SK-N-MC (cell line): ENCODE measurements at regions not wholly inside any gene's neighbourhood (a gene's known extent, or its start where the extent isn't known, plus 50 kb on each side); places are given as distances from the start of the nearest gene placed in this dataset.

ENCODE experiments used
- DNase-seq: peaks from one replicate; pipeline ENCODE4 v3.0.0-alpha.2; 2011; ENCODE audit warnings: low read depth, low spot score
- H3K27ac ChIP-seq: fragments of 200-600 bp; sonication (generic); 2 replicates; pipeline ENCODE4 v1.5.1; 2016; ENCODE audit warnings: mixed run types
- H3K36me3 ChIP-seq: fragments of 200-600 bp; sonication (generic); 2 replicates; pipeline ENCODE4 v1.6.1; 2017; ENCODE audit warnings: antibody characterized with exemption, low read length, mixed read lengths; ENCODE audit not compliant: insufficient read depth
- H3K4me3 ChIP-seq: fragments of 200-600 bp; sonication (generic); 2 replicates; pipeline ENCODE4 v1.5.1; 2016
- H3K9ac ChIP-seq: fragments of 200-600 bp; sonication (generic); 2 replicates; pipeline ENCODE4 v1.8.0; 2017; ENCODE audit warnings: mixed run types, mixed read lengths; ENCODE audit not compliant: insufficient read length
- H3K9me3 ChIP-seq: fragments of 200-600 bp; sonication (generic); 2 replicates; pipeline ENCODE4 v1.6.1; 2017; ENCODE audit warnings: low read depth, mild to moderate bottlenecking, antibody characterized with exemption, low read length, moderate library complexity, mixed read lengths
- EZH2 ChIP-seq: fragments of 200-600 bp; sonication (generic); IDR thresholded peaks from one replicate; pipeline ENCODE4 v1.6.1; 2017; ENCODE audit warnings: antibody characterized with exemption
- FOXP2 ChIP-seq: optimal IDR thresholded peaks from 2 replicates; pipeline ENCODE3; 2011; ENCODE audit warnings: mild to moderate bottlenecking, moderate library complexity; ENCODE audit not compliant: insufficient read depth; ENCODE audit errors: extremely low read length, control extremely low read depth
- POLR2AphosphoS5 ChIP-seq: IDR thresholded peaks from 2 replicates; pipeline ENCODE4 v1.6.1; 2012; ENCODE audit warnings: mild to moderate bottlenecking, low read depth, low read length, borderline replicate concordance

GRCh38 chr3:7843441-7843840 lies 658.2 kb upstream of the LMCD1 start:
- DNase-seq = no peak
- TF ChIP-seq EZH2 = no peak
- TF ChIP-seq POLR2AphosphoS5 = no peak
- no peak for TF ChIP-seq FOXP2
- H3K36me3 ChIP-seq = no peaks in the 10 kb centered on the region
- no peaks in the 10 kb centered on the region for H3K9me3 ChIP-seq
- no peak overlapping the region for H3K4me3 ChIP-seq
- no peak overlapping the region for H3K27ac ChIP-seq
- no peak overlapping the region for H3K9ac ChIP-seq

GRCh38 chr3:7847021-7847420 lies 654.6 kb upstream of the LMCD1 start:
- no peak for DNase-seq
- H3K9me3 ChIP-seq = no peaks in the 10 kb centered on the region
- no peak overlapping the region for H3K9ac ChIP-seq
- TF ChIP-seq EZH2 (no peak), POLR2AphosphoS5 (no peak), FOXP2 (no peak)
- no peak overlapping the region for H3K4me3 ChIP-seq
- H3K27ac ChIP-seq = no peak overlapping the region
- no peaks in the 10 kb centered on the region for H3K36me3 ChIP-seq

- H3K27ac ChIP-seq = no peak overlapping the region
- no peaks in the 10 kb centered on the region for H3K36me3 ChIP-seq
- no peaks in the 10 kb centered on the region for H3K9me3 ChIP-seq
- no peak for DNase-seq
- TF ChIP-seq POLR2AphosphoS5 (no peak), FOXP2 (no peak), EZH2 (no peak)
- no peak overlapping the region for H3K9ac ChIP-seq
- no peak overlapping the region for H3K4me3 ChIP-seq
Observed at GRCh38 chr3:7847521-7847920, 654.1 kb upstream of the LMCD1 start.

GRCh38 chr3:7854266-7854665 lies 647.4 kb upstream of the LMCD1 start:
- Histone ChIP-seq H3K36me3 (no peaks in the 10 kb centered on the region), H3K27ac (no peak overlapping the region), H3K4me3 (no peak overlapping the region), H3K9ac (no peak overlapping the region), H3K9me3 (no peaks in the 10 kb centered on the region)
- no peak for DNase-seq
- TF ChIP-seq EZH2 (no peak), POLR2AphosphoS5 (no peak)

- TF ChIP-seq FOXP2 = no peak
- TF ChIP-seq POLR2AphosphoS5 = no peak
- TF ChIP-seq EZH2 = no peak
- no peak overlapping the region for H3K9ac ChIP-seq
- H3K27ac ChIP-seq = no peak overlapping the region
- no peaks in the 10 kb centered on the region for H3K9me3 ChIP-seq
- no peak overlapping the region for H3K4me3 ChIP-seq
- no peak for DNase-seq
- no peaks in the 10 kb centered on the region for H3K36me3 ChIP-seq
Observed at GRCh38 chr3:7854721-7855120, 646.9 kb upstream of the LMCD1 start.

- H3K27ac ChIP-seq = no peak overlapping the region
- no peak for TF ChIP-seq POLR2AphosphoS5
- TF ChIP-seq EZH2 = no peak
- no peak for TF ChIP-seq FOXP2
- no peak overlapping the region for H3K4me3 ChIP-seq
- H3K9me3 ChIP-seq = no peaks in the 10 kb centered on the region
- no peak for DNase-seq
- H3K36me3 ChIP-seq = no peaks in the 10 kb centered on the region
- H3K9ac ChIP-seq = no peak overlapping the region
Observed at GRCh38 chr3:7865611-7866010, 636.0 kb upstream of the LMCD1 start.

GRCh38 chr3:7867587-7867986 lies 634.0 kb upstream of the LMCD1 start:
- Histone ChIP-seq H3K36me3 (no peaks in the 10 kb centered on the region), H3K27ac (no peak overlapping the region), H3K4me3 (no peak overlapping the region), H3K9me3 (no peaks in the 10 kb centered on the region), H3K9ac (no peak overlapping the region)
- DNase-seq = no peak
- TF ChIP-seq POLR2AphosphoS5 = no peak

- TF ChIP-seq FOXP2 (no peak), POLR2AphosphoS5 (no peak)
- Histone ChIP-seq H3K27ac (no peak overlapping the region), H3K9ac (no peak overlapping the region), H3K4me3 (no peak overlapping the region), H3K36me3 (no peaks in the 10 kb centered on the region), H3K9me3 (no peaks in the 10 kb centered on the region)
- peak; percentile 22 for DNase-seq
Observed at GRCh38 chr3:7871003-7871560, 630.5 kb upstream of the LMCD1 start.

GRCh38 chr3:7874116-7874515 lies 627.5 kb upstream of the LMCD1 start:
- H3K4me3 ChIP-seq = no peak overlapping the region
- no peak for TF ChIP-seq EZH2

More at GRCh38 chr3:7874116-7874515, 627.5 kb upstream of the LMCD1 start:
- Histone ChIP-seq H3K9ac (no peak overlapping the region), H3K36me3 (no peaks in the 10 kb centered on the region), H3K9me3 (no peaks in the 10 kb centered on the region), H3K27ac (no peak overlapping the region)
- no peak for DNase-seq
